CD4-positive, alpha-beta T cell treated with Interleukin-17A for 4 hours (primary cell): ENCODE measurements at regions not wholly inside any gene's neighbourhood (a gene's known extent, or its start where the extent isn't known, plus 50 kb on each side); places are given as distances from the start of the nearest gene placed in this dataset.
"Not testable (repeated sequence)": the region's sequence is repeated elsewhere in the genome, so short reads cannot be mapped to it uniquely, and the experiment has no call there.

ENCODE experiments used
- DNase-seq: peaks from one replicate; pipeline ENCODE4 v3.0.0-alpha.2; 2020; ENCODE audit warnings: mixed read lengths

DNA sequence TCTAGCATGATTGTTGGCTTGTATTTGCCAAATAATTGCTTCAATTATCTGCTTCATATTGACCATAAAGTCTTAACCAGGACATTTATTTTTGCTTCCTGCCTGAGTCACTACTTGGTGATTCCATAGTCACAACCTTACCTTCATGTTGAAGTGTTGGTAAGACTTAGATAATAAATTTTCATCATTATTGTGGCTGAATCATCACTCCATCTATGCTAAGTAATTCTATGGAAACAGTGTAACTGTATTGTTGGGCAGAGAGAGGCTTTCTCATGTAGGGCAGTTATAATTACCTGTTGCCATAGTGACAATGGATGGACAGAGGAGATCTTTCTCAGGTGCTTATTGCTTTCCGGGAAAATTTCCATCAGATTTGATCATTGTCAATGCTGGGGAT lies 330.7 kb upstream of the LRRC3B start:
- no peak for DNase-seq

DNA sequence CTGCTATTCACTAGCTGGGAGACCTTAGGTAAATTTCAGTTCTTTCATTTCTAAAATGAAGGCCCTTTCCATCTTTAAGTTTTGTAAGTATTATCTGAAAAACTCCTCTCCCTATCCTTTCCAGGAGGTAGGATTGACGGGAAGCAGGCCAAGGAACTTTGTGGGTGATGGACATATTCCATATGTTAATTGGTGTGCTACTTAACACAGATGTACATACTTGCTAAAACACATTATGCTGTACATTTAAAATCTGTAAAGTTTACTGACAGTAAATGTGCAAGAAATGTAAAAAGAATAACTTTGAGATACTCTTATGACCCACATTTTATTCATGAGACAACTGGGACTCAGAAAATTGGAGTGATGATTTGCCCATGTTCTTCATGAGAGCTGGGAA lies 329.8 kb upstream of the LRRC3B start:
- DNase-seq: no peak

DNA sequence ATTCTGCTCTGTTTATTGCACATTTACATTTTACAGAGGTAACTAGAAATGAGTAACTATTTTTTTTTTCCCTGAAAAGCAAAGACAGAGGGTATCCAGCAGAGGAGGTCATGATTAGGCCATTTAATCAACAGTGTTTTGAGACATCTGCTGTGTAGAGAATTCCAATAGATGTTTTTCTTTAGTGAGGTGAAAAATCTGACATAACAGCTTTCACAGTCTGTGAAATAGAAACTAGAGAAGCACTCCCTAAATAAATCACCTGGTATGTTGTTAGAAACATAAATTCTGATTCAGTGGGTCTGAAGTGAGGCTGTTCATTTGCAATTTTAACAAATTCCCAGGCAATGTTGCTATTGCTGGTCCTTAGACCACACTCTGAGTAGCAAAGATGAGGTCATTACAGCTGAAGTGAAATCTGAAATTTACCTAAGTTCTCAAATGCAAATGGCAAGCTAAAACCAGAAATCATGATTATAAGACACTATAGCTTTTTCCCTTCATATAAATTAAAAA lies 329.2 kb upstream of the LRRC3B start:
- no peak for DNase-seq

DNA sequence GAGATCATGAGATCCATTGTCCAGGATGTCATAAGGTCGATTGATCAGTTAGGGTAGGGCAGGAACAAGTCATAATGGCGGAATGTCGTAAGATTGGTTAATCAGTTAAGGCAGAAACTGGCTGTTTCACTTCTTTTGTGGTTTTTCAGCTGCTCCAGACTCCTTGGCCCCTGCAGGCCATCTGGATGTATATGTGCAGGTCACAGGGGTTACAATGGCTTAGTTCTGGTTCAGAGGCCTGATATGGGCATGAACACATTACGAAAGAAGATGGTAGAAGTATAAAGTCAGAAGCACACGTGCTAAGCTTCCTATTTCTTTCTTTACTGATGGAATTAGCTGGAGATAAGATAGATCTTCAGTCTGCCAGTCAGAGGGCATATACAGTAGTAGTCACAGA lies 315.4 kb upstream of the LRRC3B start:
- DNase-seq: no peak

DNA sequence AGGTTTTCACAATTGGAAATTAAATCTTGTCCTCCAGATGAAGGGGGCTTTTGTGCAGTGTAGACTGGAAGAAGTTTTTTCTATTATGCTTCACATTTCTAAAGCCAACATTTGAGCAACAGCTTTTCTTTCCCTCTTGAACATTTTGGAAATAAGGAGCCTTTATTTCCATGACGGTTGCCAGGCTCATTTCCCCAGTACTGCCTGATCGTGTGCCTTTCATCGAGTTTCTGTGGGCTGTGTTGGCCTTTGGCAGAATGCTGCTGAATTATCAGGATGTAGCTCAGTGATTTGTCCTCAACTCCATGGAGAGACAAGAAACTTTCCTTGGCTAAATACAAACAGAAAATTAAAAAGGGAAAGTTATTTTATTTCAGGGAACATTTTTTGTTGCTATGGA lies 314.8 kb upstream of the LRRC3B start:
- no peak for DNase-seq

DNA sequence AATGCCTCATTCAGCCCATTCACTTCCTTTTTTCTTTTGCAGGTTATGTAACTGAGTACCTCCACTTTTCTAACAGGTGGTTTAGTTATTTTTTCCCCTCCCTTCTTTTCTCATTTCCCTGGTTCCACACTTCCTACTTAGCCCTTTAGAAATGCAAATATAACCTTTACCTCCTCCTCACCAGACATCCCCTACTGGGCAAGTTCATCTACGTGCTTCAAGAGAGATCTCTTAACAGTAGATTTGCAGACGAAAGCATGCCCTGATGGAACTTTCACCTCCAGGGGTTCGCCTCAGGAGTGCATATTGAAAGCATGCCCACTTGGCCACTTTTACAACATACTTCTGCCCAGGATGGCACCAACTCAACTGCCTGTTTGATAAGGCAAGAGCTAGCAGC lies 314.1 kb upstream of the LRRC3B start:
- DNase-seq: no peak

DNA sequence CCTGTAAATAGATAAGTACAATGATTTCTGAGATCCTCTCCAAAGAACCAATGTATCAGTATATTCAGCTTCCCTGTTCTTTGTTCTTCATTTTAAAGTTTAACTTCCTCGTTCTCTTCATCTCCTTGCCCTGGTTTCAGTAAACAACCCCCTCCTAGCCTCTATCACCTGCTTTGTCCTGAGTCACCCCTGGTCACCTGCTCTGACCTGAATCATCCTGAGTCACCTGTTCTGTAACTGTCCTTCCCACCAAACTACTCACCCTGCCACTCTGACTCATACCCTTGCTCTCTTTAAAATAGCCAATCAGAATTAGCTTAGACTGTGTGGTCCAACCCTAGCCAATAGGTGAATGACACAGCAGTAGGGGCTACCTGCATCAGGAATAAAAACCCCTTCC lies 313.0 kb upstream of the LRRC3B start:
- DNase-seq: not testable (repeated sequence)

DNA sequence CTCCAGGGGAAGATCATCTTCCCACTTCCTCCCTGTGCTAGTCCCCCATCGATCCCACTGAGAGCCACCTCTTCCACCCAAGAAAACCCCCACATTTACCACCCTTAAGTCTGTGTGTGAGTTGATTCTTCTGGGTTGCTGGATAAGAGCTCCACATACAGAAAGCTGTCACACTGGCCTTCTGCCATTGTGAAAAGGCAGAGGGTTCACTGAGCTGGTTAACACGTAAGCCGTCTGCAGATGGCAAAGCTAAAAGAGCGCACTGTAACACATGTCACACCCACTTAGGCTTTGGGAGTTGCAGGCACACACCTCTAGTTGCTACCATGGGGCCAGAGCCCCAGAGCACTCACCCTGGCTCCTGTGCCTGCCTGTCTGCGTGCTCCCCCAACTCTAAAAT lies 309.8 kb upstream of the LRRC3B start:
- no peak for DNase-seq

DNA sequence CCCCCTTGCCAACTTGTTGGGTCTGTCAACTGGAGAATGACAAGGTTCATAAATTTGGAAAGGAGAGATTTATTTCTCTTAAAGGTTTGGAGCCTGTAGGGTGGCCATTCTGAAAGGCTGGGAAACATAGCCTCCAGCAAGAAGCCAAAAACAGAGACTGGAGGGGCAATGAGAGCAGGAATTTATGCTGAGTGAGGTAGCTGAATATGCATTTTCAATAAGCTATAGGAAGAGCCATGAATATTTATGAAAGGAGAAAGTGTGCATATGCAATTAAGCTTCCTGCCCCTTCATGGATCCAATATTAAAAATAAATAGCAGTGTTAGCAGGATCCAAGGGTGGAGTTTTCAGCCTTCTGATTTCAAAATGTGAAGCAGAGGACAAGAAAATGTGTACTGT lies 306.1 kb upstream of the LRRC3B start:
- DNase-seq: no peak

DNA sequence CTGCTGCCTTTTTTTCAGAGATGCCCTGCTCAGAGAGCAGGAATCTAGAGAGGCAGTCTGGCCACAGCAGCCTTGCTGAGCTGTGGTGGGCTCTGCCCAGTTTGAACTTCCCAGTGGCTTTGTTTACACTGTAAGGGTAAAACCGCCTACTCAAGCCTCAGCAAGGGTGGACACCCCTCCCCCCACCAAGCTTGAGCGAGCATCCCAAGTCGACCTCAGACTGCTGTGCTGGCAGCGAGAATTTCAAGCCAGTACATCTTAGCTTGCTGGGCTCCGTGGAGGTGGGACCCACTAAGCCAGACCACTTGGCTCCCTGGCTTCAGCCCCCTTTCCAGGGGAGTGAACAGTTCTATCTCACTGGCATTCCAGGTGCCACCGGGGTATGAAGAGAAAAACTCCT lies 298.8 kb upstream of the LRRC3B start:
- not testable (repeated sequence) for DNase-seq

DNA sequence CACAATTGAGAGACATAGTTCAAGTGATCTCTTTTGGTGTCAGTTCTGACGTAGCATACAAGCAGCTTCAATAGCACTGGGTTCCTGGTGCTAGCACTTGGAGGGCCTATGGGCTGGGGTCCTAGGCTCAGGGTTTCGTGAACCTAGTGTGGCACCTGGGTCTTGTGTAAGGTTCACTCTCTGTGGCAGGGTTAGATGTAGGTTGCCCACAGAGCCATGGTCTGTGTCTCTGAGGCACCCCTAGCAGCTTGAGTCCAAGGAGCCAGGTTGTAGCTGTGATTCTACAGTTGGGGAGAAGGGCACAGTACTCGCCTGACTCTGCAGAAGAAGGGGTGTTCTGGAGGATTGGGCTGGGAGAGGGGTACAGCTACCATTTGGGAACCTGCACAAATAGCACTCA lies 282.6 kb upstream of the LRRC3B start:
- DNase-seq: no peak

DNA sequence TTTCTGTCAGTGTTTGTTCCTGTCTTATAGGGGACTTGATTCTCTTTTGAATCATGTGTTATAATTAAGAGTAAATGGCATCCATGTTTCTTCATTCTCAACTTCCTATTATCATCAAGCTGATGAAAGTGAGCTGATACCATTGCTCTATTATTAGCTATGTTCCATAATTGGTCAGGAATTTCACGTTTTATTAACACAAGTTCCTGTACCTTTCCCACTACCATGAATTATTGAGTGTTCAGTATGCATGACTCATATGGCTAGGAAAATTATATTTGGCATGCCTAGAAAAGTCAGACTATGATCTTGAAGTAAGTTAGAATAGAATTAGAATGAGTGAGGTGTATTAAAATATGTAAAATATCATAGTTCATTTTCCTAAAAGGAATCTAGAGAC lies 278.9 kb upstream of the LRRC3B start:
- DNase-seq: no peak

DNA sequence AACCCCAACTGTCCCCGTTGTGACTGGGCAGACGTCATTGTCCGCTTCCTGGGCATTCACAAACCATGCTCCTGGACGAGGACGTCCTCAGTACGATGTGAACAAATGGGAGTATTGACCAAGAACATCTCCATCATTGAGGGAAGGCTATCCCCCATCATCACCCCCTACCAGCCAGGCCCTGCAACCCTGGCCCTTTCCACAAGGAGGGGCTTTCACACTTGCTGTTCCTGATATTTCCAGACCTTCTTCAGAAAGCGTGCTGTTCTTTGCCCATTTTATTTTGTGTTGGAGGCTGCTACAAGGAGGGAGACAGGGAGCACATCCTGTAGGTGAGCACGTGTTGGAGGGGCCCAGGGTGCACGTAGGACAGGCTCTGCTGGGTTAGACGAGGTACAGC lies 277.0 kb upstream of the LRRC3B start:
- no peak for DNase-seq

DNA sequence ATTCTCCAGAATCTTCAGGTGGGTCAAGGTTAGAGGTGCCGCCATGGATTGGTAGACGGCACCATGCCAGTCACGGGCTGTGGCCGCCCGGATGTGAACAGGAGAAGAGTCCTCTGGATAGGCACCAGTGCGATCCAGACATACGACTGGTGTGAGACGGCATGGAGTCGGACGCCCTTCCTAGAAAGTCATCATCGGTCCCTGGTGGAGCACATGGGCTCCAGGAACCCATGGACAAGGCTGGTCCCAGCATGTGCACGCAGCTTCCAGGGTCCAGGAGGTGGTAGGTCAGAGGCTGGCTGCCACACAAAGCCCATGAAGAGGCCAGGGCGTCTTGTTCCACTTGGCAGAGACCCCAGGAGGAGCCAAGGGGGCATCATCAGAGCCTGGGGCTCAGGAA lies 276.1 kb upstream of the LRRC3B start:
- no peak for DNase-seq

DNA sequence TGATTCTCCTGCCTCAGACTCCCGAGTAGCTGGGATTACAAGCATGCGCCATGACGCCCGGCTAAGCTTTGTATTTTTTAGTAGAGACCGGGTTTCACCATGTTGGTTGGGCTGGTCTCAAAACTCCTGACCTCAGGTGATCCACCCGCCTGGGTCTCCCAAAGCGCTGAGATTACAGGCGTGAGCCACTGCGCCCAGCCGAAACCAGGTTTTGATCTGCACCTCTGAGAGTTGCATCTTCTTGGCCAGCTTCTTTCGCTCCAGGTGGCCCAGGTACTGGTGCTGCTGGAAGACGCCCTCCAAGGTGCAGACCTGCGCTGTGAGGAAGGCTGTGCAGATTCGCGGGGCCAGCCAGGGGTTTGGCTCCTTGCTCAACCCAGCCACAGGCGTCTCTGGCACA lies 275.4 kb upstream of the LRRC3B start:
- DNase-seq: no peak

DNA sequence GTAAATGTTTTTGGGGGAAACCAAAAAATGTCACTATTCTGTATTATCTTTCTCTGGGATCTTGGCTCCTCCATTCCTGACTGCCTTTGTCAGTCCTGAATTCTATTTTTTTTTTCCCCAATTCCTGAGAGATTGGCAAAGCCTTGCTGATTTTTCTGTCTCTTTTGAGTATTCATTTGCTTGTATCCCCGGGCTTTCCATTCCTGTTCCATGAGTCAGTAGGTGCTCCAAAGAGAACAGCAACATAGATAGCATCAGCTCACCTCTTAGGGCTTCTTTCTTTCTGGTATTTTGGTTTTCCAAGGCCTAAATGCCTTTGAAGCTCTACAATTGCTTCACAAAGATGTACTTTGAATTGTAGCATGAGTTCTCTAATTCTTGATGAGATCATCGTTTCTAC lies 271.7 kb upstream of the LRRC3B start:
- DNase-seq: no peak

DNA sequence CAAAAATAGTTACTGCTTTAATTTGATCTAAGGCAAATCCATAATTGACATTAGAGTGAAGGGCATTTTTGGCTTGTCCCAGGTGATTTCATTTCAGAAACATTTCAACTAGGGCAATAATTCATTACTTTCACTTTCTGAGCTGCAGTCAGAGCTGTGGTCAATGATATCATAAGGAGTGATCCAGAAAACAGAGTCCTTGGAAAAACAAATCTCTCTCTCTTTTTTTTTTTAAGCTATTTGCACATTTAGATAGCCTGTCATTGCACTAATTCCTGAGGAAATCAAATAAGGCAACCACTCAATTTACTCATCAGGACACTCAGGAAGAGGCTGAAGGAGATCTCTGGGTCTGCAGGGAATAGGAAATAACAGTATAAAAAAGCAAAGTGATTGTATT lies 269.5 kb upstream of the LRRC3B start:
- no peak for DNase-seq

DNA sequence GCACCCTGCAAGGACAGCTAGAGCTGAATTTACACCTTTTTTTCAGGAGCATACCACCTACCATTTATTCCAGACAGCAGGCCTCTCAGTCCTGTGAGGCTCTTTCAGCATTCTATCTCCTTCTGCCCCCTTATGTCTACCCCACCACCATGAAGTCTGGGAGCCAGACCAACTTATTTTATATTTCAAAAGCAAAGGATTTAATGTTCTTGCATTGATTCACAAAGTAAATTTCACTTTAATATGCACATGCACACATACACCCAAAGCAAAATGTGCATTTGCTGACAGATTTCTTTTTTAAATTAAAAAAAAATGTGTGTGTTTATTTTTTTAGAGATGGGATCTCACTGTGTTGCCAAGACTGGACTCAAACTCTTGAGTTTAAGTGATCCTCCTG lies 264.2 kb upstream of the LRRC3B start:
- DNase-seq: no peak

DNA sequence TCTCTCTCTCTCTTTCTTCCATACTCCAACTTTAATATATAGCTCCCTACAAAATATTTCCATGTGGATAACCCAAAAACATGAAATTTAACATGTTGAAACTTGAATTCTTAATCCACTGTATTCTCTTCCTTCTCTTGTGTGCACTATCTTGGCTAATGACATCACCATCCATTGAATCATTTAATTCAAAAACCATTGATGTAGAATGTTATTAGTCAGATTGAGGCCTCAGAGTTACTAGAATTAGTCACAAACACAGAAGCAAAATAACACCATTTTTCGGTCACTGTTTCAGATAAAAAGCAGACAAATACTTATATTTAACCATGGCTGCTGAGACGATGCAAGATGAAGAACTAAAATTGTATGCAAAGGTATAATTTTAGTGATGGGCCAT lies 256.9 kb upstream of the LRRC3B start:
- no peak for DNase-seq

DNA sequence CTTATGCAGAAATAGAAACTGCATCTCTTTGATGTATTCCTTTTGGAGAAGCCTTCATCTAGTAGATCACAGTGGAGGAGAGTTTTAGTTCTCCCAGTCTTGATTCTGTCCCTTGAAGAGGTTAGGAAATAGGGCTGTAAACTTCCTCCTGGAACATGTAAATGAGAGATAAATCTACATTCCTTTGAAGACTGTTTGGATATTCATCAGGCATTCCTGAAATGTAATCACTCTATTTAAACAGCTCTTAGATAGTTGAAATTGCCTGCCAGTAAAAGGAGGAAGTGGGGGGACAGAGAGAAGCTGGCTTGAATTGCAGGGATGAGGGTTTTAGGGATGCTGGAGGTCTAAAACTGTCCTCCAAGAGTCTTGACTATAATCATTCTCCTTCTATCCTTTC lies 254.3 kb upstream of the LRRC3B start:
- no peak for DNase-seq

DNA sequence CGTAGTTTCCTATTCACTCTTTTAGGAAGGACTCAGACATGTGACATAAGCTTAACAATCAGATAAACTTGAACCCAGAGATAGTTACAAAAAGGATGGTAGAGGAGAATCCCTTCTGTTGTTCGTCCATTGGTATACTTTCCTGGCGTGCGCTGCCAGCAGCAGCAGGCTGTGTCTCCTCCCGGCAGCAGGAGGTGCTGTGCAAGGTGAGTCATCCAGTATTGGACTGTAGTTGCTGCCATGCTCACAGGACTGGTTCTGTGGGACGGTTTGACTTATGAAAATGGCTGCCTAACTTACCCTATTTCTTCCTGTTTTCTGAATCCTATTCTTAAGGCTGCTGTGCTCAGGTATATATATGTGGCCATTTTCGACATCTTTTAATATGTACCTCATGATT lies 253.4 kb upstream of the LRRC3B start:
- no peak for DNase-seq

DNA sequence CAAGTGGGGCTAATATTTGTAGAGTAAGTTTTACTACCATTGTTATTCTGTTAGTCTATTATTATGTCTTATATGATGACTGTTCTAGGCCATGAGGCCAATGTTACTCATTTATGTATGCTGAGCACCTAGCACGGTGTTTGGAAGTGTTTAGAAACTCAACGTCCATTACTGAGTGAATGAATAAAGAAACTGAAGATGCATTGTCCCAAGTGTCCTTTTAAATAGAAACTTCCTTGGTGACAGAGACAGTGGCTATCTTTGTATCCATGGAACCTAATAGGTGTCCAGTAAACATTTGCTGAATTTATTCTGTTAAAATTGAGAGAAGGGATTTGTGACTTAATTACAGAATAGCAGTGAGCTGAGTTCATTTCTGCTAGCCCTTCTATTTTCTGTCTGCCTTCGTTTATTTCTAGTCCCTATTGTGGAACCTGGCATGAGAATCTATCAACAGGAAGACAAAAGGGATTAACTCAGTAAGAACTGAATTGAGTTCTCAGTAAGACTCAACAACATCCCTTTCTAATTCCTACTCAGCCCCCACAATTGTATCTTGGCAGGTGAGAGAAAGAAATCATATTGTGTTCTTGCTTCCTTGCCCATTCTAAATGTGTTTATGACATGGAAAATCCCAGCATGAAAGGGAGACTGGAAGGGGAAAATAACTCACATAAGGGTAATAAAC lies 246.6 kb upstream of the LRRC3B start:
- DNase-seq: no peak

DNA sequence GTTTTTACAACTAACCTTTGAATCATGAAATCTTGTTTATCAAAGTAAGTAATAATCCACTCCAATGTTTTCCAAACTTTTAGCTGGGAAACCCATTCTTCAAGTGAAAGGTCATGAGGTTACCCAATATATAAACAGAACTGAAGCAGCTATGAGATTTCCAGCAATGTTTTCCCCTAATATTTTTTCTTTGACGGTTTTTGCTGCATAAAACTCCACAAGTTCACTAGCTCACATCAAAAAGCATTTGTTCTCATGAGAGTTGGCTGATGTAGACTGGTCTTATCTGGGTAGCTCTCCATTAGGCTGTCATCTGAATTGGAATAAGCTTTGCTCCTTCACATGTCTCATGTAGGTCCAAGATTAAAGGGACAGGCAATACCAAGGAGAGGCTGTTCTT lies 241.2 kb upstream of the LRRC3B start:
- no peak for DNase-seq

DNA sequence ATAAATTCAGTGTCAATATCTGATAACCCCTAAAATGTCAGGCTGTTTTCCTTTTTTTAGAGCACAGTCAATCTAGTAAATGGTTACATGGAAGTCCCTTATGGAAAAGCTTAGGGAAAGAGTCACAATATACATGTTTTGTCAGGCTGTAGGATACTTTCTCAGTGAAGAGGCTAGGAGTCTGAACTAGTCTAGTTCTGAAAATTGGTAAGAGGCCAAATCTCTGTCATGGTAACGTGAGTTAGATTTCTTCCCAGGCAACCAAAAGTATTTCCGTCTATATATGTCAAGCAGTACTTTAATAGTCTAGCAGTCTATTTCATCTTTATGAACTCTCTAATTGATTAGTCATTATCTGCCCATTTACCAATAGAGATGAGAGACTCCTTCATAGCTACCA lies 215.9 kb upstream of the LRRC3B start:
- no peak for DNase-seq

DNA sequence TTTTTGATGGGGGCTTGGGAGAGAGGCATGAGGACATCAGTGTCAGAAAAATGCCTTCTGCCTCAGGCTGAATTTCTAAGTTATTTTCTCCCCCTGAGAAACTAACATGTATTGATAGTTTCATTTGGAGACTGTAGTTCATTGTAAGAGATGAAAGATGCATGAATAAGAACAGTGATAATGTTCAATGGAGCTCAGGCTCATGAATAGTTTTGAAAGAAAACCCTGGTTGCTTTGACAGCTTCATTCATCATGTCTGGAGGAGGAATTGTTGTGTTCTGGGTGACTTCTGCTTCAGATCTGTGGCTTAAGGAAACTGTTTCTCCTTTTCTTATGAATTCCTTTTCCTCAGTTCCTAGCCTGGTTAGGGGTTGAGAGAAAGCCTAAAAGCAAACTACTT lies 204.0 kb upstream of the LRRC3B start:
- DNase-seq: no peak

DNA sequence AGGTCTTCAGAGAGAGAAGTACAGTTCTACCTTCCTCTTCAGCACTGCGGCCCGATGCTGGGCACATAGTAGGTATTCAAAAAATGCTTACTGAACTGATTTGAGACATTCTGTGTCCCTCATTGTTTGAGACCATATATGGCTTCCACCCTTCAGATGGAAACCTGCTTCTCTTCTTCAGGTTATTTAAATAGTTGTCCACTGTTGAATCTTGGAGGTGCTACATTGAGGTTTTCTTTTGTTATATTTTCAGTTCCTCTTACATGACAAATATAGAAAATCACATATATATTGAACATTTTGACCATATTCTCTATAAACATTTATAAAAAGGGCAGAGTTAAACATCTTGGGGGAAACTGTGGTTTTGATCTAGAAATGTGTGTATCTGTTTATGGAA lies 200.2 kb upstream of the LRRC3B start:
- no peak for DNase-seq
